ENCODE measurements at regions not wholly inside any gene's neighbourhood (a gene's known extent, or its start where the extent isn't known, plus 50 kb on each side); places are given as distances from the start of the nearest gene placed in this dataset.
"Not testable (repeated sequence)": the region's sequence is repeated elsewhere in the genome, so short reads cannot be mapped to it uniquely, and the experiment has no call there.

DNA sequence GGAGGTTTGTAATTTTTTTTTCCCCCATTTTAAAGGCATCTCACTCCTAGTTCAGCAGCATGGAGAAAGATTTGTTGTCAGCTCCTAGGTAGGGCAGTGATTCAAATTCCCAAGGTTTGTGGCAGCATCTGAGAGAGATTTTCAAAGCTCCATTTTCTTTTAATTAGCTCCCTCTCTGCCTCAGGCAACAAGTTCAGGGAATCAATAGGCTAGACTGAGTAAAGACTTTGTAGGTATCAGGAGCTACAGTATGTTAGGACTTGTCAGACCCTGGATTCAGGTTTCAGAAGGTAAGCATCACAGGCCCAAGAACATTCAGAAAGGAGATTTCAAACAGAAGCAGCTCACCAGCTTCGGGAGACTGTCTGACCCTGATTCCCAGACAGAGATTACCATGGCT is 273.3 kb upstream of the ERBB4 start:
- TF ChIP-seq, protein P1, sequence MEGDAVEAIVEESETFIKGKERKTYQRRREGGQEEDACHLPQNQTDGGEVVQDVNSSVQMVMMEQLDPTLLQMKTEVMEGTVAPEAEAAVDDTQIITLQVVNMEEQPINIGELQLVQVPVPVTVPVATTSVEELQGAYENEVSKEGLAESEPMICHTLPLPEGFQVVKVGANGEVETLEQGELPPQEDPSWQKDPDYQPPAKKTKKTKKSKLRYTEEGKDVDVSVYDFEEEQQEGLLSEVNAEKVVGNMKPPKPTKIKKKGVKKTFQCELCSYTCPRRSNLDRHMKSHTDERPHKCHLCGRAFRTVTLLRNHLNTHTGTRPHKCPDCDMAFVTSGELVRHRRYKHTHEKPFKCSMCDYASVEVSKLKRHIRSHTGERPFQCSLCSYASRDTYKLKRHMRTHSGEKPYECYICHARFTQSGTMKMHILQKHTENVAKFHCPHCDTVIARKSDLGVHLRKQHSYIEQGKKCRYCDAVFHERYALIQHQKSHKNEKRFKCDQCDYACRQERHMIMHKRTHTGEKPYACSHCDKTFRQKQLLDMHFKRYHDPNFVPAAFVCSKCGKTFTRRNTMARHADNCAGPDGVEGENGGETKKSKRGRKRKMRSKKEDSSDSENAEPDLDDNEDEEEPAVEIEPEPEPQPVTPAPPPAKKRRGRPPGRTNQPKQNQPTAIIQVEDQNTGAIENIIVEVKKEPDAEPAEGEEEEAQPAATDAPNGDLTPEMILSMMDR (IDR thresholded peaks at IDR 0.05; ENCODE audit: low read depth, low read length) = no peak
- no peak for DNase-seq (ENCODE audit: low read depth in 2 of 2)
- no peak overlapping the region for H3K4me3 ChIP-seq (replicated peaks in 1 of 2; ENCODE audit: low read depth in 2 of 2, low read length in 2 of 2)

DNA sequence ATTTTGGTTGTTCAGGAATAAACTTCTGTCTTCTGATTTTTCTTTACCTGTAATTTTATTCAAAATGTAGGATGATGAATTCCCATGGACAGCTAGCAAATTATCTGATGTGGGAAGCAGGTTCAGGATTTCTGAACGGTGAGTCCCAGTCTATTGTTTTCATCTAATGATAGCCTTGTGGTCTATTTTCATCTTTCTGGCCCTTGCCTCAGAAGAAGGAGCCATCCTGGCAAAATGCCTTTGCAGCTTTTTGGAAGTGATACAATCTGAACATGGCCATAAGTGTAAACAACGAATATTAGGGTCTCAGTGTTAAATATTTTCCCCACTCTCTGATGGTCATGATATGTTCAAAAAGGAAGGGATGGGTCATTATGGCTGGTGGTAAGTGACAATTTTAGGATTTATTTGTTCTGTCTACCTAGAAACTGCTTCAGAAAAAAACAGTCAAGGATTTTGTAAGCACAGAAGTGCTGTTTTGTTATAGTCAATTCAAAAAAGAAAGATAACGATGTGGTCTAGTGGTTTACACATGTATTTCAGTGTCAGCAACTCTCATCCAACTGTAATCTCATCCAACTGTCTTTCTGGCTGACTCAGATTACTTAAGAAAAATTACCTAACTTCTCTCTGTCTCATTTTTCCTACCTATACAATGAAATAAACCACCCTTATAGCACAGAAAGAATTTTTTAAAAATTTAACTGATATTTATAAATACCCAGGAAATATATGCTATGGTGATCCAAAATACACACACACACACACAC is 272.6 kb upstream of the ERBB4 start:
- peak in 1 of 2 donors; percentile 56 for DNase-seq (ENCODE audit: low read depth in 2 of 2)
- TF ChIP-seq, protein P1 (IDR thresholded peaks at IDR 0.05; ENCODE audit: low read depth, low read length) = no peak
- H3K4me3 ChIP-seq (replicated peaks in 1 of 2; ENCODE audit: low read depth in 2 of 2, low read length in 2 of 2) = no peak overlapping the region

DNA sequence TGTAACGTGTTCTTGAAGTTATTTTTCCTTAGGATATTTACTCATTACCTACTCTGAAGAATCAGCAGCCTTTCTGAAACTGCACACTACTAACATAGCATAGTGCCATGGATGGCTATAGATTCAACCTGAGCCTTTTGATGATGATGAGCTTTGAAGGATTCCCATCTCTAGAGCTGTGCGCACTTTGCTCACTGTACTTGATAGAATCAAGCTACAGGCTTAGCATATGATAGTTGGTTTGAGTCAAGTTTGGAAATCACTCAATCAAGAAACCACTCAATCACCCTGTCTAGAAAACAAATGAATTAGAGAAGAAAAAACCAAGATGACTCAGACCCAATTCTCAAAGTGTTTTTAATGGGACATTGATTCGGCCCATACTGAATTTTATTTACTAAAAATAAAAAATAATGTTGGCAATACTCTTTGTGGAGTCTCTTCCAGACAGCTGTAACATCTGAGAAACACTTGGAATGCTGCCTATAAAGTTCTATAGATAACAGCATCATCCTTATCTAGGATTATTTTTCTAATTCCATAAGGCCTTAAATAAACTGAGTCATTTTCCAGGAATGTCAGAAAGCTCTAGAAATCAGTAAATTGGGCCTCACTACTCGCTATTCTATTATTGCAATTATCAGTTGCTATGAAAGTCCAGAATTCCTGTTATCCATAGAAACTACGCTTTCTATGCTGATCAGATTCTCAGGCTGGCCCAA is 259.0 kb upstream of the ERBB4 start:
- H3K4me3 ChIP-seq (replicated peaks in 1 of 2; ENCODE audit: low read depth in 2 of 2, low read length in 2 of 2) = no peak overlapping the region
- TF ChIP-seq, protein P1 (IDR thresholded peaks at IDR 0.05; ENCODE audit: low read depth, low read length) = no peak
- DNase-seq (ENCODE audit: low read depth in 2 of 2) = peak; percentile 25 to 63

DNA sequence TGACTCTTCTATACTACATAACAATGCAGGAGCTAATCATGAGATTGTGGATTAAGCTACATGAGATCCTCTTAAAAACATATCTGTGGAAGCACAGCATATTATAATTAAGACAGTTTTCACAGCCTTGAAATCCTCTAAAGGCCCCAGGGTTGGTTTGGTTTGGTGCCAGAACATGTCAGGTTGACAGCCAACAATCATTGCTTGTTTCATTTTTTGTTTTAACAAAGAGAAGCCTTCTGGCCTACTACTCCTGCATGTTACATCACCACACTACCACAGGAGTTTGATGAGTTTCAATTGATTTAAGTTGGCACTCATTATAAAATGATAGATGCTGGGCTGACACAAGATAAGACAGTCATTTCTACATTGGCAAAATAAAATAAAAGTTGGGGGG is 255.9 kb upstream of the ERBB4 start:
- H3K4me3 ChIP-seq (replicated peaks in 1 of 2; ENCODE audit: low read depth in 2 of 2, low read length in 2 of 2) = no peak overlapping the region
- DNase-seq (ENCODE audit: low read depth in 2 of 2) = peak in 1 of 2 donors; percentile 11
- TF ChIP-seq, protein P1 (IDR thresholded peaks at IDR 0.05; ENCODE audit: low read depth, low read length) = no peak

DNA sequence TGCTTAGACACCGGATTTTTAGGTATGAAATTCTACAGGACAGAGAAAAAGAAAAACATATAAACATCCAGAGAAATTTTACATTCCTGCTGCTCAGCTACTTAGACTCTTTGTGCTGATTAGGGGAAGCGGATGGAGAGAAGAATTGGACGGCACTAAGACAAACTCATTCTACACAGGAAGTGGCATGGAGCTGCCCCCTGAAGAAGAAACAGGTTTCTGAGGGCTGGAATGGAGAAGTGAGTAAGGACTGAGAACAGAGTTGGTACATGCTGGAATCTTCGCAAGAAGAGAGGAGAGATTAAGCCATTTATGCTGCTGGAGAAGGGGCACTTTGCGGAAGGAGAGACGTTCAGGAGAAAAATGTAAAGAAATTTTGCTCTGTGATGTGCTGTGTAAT is 253.0 kb upstream of the ERBB4 start:
- no peak for DNase-seq (ENCODE audit: low read depth in 2 of 2)
- TF ChIP-seq, protein P1 (IDR thresholded peaks at IDR 0.05; ENCODE audit: low read depth, low read length) = no peak

DNA sequence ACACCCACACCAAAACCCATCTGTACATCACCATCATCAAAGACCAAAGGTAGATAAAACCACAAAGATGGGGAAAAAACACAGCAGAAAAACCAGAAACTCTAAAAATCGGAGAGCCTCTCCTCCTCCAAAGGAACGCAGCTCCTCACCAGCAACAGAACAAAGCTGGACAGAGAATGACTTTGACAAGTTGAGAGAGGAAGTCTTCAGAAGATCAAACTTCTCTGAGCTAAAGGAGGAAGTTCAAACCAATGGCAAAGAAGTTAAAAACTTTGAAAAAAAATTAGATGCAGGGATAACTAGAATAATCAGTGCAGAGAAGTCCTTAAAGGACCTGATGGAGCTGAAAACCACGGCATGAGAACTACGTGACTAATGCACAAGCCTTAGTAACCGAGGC is 247.5 kb upstream of the ERBB4 start:
- not testable (repeated sequence) for DNase-seq (ENCODE audit: low read depth in 2 of 2); H3K4me3 ChIP-seq (replicated peaks in 1 of 2; ENCODE audit: low read depth in 2 of 2, low read length in 2 of 2)

More for the DNA sequence above, 253.0 kb upstream of the ERBB4 start:
- H3K4me3 ChIP-seq (replicated peaks in 1 of 2; ENCODE audit: low read depth in 2 of 2, low read length in 2 of 2) = no peak overlapping the region

DNA sequence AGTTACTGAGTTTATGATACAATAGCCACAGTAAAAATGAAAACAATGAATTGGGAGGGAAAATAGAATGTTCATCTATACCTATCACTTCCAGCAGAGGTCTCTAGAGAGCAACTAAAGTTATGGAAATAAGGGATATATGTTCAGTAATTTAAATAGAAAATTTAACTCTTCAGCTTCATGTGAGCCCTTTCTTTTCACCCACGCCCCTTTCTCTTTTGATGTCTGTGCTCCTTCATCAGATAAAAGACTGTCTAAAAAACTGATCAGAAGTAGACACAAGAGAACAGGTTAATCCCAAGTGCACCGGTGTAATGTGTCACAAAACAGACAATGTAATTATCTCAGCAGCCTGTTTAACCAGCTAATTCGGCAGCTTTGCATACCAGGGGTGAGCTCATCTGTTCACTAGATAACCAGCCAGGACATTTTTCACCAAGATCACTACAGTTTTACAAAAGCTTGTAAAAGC is 238.5 kb upstream of the ERBB4 start:
- DNase-seq (ENCODE audit: low read depth in 2 of 2) = peak; percentile 56 to 67
- peak overlapping the region in 1 of 2 donors; percentile 11 for H3K4me3 ChIP-seq (replicated peaks in 1 of 2; ENCODE audit: low read depth in 2 of 2, low read length in 2 of 2)
- TF ChIP-seq, protein P1 (IDR thresholded peaks at IDR 0.05; ENCODE audit: low read depth, low read length) = peak; percentile 53
